ENCODE measurements at regions not wholly inside any gene's neighbourhood (a gene's known extent, or its start where the extent isn't known, plus 50 kb on each side); places are given as distances from the start of the nearest gene placed in this dataset.

DNA sequence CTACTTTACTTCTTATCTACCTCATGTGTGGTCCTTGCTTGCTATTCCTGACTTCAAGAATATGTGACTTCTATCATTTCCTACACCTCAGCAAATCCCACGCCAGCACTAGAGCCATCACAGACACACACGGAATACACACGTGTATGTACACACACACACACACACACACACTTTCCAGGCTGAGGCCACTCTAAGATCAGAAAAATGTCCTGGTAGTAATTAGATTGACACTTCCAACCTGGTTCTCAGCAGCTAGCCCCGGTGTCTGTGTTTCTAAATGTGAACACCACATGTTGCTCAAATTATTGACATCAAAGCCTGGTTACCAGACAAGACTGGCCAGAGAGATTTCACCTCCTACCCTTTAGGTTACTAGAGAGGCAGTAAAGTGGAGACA is 54.1 kb upstream of the SASH1 start (continued):
- TF ChIP-seq MAX (IDR thresholded peaks at IDR 0.05): no peak
- no peak for TF ChIP-seq SIX5 (IDR thresholded peaks at IDR 0.05; ENCODE audit: low read depth, low read length)
- no peak for TF ChIP-seq CBX8 (IDR thresholded peaks at IDR 0.05; ENCODE audit: borderline replicate concordance, low read depth, low read length)
- TF ChIP-seq, protein P1, sequence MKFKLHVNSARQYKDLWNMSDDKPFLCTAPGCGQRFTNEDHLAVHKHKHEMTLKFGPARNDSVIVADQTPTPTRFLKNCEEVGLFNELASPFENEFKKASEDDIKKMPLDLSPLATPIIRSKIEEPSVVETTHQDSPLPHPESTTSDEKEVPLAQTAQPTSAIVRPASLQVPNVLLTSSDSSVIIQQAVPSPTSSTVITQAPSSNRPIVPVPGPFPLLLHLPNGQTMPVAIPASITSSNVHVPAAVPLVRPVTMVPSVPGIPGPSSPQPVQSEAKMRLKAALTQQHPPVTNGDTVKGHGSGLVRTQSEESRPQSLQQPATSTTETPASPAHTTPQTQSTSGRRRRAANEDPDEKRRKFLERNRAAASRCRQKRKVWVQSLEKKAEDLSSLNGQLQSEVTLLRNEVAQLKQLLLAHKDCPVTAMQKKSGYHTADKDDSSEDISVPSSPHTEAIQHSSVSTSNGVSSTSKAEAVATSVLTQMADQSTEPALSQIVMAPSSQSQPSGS (IDR thresholded peaks at IDR 0.05; ENCODE audit: low read length): no peak
- no peak for TF ChIP-seq CEBPB (IDR thresholded peaks at IDR 0.05; ENCODE audit: low read depth, low read length)
- no peak for TF ChIP-seq POU5F1 (IDR thresholded peaks at IDR 0.05; ENCODE audit: low read depth, low read length)

All from H1 (cell line).